ENCODE measurements at regions not wholly inside any gene's neighbourhood (a gene's known extent, or its start where the extent isn't known, plus 50 kb on each side); places are given as distances from the start of the nearest gene placed in this dataset.

GRCh38 chr2:172208791-172209325 lies 106.2 kb upstream of the DLX2 start:
- no peak for DNase-seq (ENCODE audit: low read depth in 1 of 2, low spot score in 2 of 2)
- H2AFZ ChIP-seq (ENCODE audit: low read length): no peak overlapping the region

More at GRCh38 chr2:172208791-172209325, 106.2 kb upstream of the DLX2 start:
- Histone ChIP-seq H2AK5ac (ENCODE audit: low read depth, low read length) (no peak overlapping the region), H3K56ac (replicated peaks; ENCODE audit: insufficient read length, low read depth, low read length) (no peak overlapping the region), H3K4ac (replicated peaks; ENCODE audit: insufficient read length, low read depth, low read length) (no peak overlapping the region), H3K23me2 (ENCODE audit: low read depth, low read length) (no peaks in the 10 kb centered on the region), H3K27ac (ENCODE audit: low read depth, low read length) (no peak overlapping the region), H3K79me2 (ENCODE audit: control insufficient read depth in 1 of 2, insufficient read depth in 2 of 2, low read length in 2 of 2) (no peaks in the 10 kb centered on the region), H3K4me2 (ENCODE audit: insufficient read depth in 1 of 2, low read depth in 2 of 2, low read length in 2 of 2) (no peak overlapping the region), H3K9ac (replicated peaks in 1 of 4; ENCODE audit: extremely low read depth in 1 of 4, low read depth in 3 of 4, low read length in 3 of 4) (no peak overlapping the region), H3K27me3 (replicated peaks in 1 of 4; ENCODE audit: control insufficient read depth in 3 of 4, extremely low read depth in 1 of 4, insufficient read depth in 3 of 4, low read length in 3 of 4) (no peaks in the 10 kb centered on the region), H3K4me1 (replicated peaks in 1 of 4; ENCODE audit: control insufficient read depth in 3 of 4, insufficient read depth in 4 of 4, low read length in 3 of 4) (peaks cover 0 to 8% (median 2%) of the 10 kb centered on the region in 4 experiments; a peak in 2 of 7 replicates), H3K9me3 (ENCODE audit: insufficient read depth in 2 of 2, low read depth in 1 of 2, low read length in 1 of 2) (no peaks in the 10 kb centered on the region), H2BK12ac (ENCODE audit: low read depth, low read length) (no peak overlapping the region), H3K23ac (ENCODE audit: insufficient read length) (no peak overlapping the region), H4K20me1 (replicated peaks in 1 of 2; ENCODE audit: control insufficient read depth in 1 of 2, insufficient read depth in 2 of 2, low read length in 2 of 2) (no peaks in the 10 kb centered on the region), H3K18ac (ENCODE audit: extremely low read depth, low read length) (no peak overlapping the region), H2BK120ac (replicated peaks; ENCODE audit: low read depth, low read length) (no peak overlapping the region), H3K79me1 (ENCODE audit: low read depth, low read length) (no peaks in the 10 kb centered on the region), H4K5ac (ENCODE audit: insufficient read length, low read depth, low read length) (no peak overlapping the region), H4K8ac (ENCODE audit: extremely low read depth, insufficient read depth, low read length) (no peak overlapping the region), H4K91ac (replicated peaks; ENCODE audit: insufficient read length, low read length) (no peak overlapping the region), H2BK15ac (ENCODE audit: low read length) (no peak overlapping the region), H2BK20ac (ENCODE audit: low read length) (no peak overlapping the region), H3K4me3 (ENCODE audit: extremely low read depth in 1 of 4, insufficient read depth in 2 of 4, low read depth in 3 of 4, low read length in 4 of 4) (no peak overlapping the region), H3K14ac (ENCODE audit: insufficient read length) (no peak overlapping the region), H2BK5ac (ENCODE audit: low read depth, low read length) (no peak overlapping the region), H3K36me3 (ENCODE audit: control insufficient read depth in 2 of 4, insufficient read depth in 4 of 4, low read length in 3 of 4) (no peaks in the 10 kb centered on the region)
- no peak for FAIRE-seq
- TF ChIP-seq SRF (IDR thresholded peaks at IDR 0.05; ENCODE audit: low read depth, low read length): no peak
- peak in 1 of 2 experiments; percentile 13; a peak in 1 of 4 replicates for TF ChIP-seq RAD21 (IDR thresholded peaks at IDR 0.05 in 1 of 2, conservative IDR thresholded peaks at IDR 0.05 in 1 of 2; ENCODE audit: low read depth in 2 of 2, low read length in 2 of 2)
- POLR2A ChIA-PET (ENCODE audit: partially characterized antibody): interaction anchor here (0.5 to 0.7 kb wide), 2 partner anchors 22 to 1004 kb away, joined by 3 read pairs; no protein-coding TSS in a partner anchor
- WGBS, 2 experiments (ENCODE audit: extremely low coverage in 1 of 2, insufficient coverage in 1 of 2, insufficient read length in 1 of 2, insufficient replicate concordance in 2 of 2, low coverage in 1 of 2, low lambda C conversion rate in 2 of 2, missing lambda C conversion rate in 1 of 2): 80% methylated on average over 6 of the region's 6 CpGs; no CpG with 5 or more reads in 1 of the 2 experiments
- CTCF ChIA-PET (ENCODE audit: partially characterized antibody): interaction anchor here (0.7 to 4.6 kb wide), 13 partner anchors 8 to 257 kb away, joined by 3 to 21 read pairs (median 4); no protein-coding TSS in a partner anchor
